Posterior cingulate gyrus (tissue), 11 donors: ENCODE measurements at regions not wholly inside any gene's neighbourhood (a gene's known extent, or its start where the extent isn't known, plus 50 kb on each side); places are given as distances from the start of the nearest gene placed in this dataset.
A peak's percentile ranks its signal among the peaks of the same experiment; 100 is the strongest.

Experiments
- DNase-seq, 10 donors: peaks; one replicate each; pipeline versions ENCODE4 v3.0.0 to v3.0.0-alpha.2; 2020 to 2021; ENCODE audit warnings: mixed read lengths in 3 of 10
- intact Hi-C: fragments of 100-400 bp; cut with DNase I; formaldehyde crosslinking; loops from one replicate; pipeline ENCODE4 v1.15.1; 2023

DNA sequence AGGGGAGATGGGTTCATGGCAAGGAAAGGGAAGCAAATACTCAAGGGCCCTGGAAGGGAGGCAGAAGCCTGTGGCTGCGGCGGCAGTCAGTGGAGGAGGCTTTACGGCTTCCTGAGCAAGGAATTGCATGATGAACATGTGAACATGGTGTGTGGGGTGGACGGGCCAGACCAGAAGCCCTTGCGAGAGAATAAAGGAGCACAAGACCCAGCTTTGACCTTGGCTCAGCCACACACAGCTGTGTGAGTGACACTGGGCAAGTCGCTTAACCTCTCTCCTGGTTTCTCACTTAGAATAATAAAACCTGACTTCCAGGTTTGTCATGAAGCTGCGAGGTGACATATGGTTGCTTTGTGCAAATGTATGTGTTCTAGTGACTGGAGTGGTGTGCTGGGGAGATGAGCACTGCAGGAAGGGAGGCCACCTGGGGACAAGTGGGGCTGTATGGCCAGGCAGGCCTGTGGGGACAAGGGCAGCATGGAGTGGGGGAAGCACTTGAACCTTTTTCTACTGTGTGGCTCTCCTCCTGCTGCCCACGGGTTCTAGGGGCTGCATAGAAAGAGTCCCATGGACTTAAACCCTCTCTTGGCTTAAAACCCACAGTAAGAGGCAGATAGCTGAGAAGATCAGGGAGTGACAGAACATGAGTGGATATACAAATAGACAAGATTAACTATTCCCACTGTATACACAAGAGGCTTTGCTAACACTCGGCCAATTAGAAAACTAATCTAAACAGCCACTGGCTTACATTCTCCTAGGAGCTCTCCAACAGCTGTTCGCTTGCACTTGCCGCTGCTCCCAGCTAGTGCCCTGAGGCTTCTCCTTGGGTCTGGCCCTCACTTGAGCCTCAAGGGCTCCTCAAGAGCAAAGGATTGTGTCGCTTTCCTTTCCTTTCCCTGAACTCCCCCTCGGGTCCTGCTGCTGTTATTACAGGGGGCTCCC lies 67.3 kb upstream of the CDON start:
- DNase-seq = peak in 1 of 10 donors; percentile 37
- intact Hi-C loops = no loop called here

- intact Hi-C loops = no loop called here
- DNase-seq = peak in 1 of 10 donors; percentile 78
Measured at GRCh38 chr11:126127898-126128297, 65.2 kb upstream of the CDON start.

GRCh38 chr11:126127284-126127845 lies 64.7 kb upstream of the CDON start:
- DNase-seq = peak in 1 of 10 donors; percentile 52
- intact Hi-C loops = no loop called here

- peak in 1 of 10 donors; percentile 13 for DNase-seq
- intact Hi-C loops = no loop called here
Measured at GRCh38 chr11:126124231-126124661, 61.6 kb upstream of the CDON start.

GRCh38 chr11:126123686-126124085 lies 61.0 kb upstream of the CDON start:
- no peak for DNase-seq
- intact Hi-C loops = no loop called here

DNA sequence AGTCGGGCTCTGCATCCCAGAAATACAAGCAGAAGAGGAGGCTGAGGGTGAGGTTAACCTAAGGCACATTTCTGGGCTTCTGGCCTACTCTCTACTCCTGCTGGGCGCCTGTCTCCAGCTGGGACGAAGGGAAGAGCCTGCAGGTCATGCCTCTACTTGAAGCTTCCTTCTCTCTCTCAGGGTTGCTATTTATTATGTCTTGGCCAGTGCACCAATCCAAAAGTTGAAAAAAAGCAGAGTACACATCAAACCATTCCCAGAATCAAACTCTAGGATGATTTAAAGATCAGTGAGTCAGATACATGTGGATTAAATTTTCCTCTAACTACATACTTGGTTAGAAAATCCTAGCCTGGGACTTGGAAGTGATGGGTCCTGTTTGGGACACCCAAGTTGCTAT lies 60.2 kb upstream of the CDON start:
- peak in 1 of 10 donors; percentile 1 for DNase-seq
- intact Hi-C loops = no loop called here

- intact Hi-C loops = no loop called here
Measured at GRCh38 chr11:126121296-126121695, 58.6 kb upstream of the CDON start.

GRCh38 chr11:126118806-126119205 lies 56.1 kb upstream of the CDON start:
- peak in 1 of 10 donors; percentile 71 for DNase-seq
- intact Hi-C loops = no loop called here

More at GRCh38 chr11:126121296-126121695, 58.6 kb upstream of the CDON start:
- DNase-seq = peak in 1 of 10 donors; percentile 3

DNA sequence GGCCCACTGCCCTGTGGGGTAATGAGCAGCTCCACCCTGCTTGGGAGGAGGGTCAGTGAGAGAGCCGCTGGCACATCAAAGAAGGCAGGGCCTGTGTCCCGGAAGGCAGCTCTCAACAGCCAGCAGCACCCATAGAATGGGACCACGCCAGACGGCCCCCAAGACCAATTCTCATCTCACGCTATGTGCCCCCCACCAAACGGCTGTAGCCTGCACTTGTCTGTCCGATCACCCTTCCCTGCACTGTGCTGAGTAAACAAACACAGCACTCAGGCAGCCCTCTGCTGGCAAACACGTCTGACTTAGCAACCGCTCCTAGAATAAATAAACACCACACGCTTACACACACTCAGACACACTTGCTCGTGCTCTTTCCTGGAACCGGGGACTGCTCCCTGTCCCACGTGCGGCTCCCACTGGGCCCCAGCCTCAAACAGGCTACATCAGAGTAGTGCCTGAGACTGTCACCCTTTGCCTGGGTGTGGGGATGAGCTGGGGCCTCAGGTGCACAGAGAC lies 53.2 kb upstream of the CDON start:
- intact Hi-C loops = no loop called here
- DNase-seq = peak in 1 of 10 donors; percentile 86

DNA sequence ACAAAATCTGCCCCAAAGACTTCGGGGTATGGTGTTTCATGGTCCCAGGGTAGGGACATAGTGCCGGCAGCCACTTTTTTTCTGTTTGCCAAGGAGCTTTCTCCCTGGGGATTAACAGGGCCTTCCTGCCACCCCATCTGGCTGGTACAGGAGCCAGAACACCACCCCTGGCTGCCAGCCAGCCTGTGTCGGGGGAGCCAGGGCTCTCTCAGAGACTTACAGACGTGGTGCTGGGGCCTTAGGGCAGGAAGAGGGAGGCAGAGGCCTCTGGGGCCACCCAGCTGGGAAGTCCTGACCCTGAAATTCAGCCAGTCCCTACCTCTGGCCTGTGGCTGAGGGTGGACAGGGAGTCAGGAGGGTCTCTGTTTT lies 52.4 kb upstream of the CDON start:
- intact Hi-C loops = no loop called here
- DNase-seq = peak in 2 of 10 donors; percentile 27 to 75

DNA sequence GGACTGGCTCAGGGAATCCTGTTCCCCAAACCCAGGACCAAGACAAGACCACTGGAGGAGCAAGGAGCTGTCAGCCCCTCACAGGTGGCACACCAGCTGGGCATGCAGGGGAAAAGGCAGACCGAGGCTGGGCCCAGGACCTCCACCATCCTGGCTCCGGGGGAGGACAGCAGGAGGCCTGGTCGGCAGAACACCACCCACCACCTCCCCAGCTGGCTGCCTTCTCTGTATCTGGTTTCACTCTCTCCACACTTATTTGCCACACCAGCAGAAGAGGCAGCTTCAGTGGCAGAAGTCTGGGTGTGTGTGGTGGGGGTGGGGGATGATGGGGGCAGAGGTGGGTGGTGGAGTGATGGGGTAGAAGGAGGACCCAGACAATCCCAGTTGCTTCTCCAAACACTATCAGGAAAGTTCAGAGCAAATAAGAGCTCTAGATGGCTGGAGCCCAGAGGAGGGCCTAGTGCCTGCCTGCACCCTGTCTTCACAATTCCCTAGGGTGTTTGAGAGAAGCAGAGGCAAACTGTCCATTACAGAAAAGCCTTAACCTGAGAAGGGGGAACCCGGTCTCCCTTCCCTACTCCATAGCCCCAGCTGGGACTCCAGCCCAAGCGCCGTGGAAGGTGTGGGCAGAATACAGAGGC lies 51.9 kb upstream of the CDON start:
- intact Hi-C loops = no loop called here
- DNase-seq = peak in 1 of 10 donors; percentile 51

DNA sequence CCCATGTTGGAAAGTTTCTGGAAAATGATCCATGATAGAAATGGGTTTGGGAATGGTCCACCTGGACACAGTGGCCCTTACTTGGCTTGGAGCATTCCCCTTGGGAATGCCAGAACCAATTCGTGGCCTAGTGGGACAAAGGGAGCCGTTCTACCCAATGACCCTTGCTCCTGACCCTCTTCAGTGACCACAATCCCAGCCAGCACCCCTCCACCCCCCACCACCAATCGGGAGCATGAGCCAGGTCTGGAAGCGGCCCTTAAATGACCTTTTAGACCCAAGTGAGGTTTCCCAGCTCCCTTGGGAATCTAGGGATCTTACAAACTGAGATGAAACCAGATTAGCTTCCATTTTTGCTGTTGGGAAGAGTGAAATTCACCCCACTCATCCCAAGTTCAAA lies 51.3 kb upstream of the CDON start:
- intact Hi-C loops = no loop called here
- peak in 1 of 10 donors; percentile 8 for DNase-seq

GRCh38 chr11:126113515-126113957 lies 50.9 kb upstream of the CDON start:
- peak in 1 of 10 donors; percentile 74 for DNase-seq
- intact Hi-C loops = no loop called here

- intact Hi-C loops = no loop called here
- DNase-seq = peak in 1 of 10 donors; percentile 67
Measured at GRCh38 chr11:126113012-126113411, 50.3 kb upstream of the CDON start.

GRCh38 chr11:126112547-126112946 lies 49.9 kb upstream of the CDON start:
- DNase-seq = peak in 1 of 10 donors; percentile 59
- intact Hi-C loops = no loop called here
